Chondrocyte (in vitro differentiated cells): ENCODE measurements at regions not wholly inside any gene's neighbourhood (a gene's known extent, or its start where the extent isn't known, plus 50 kb on each side); places are given as distances from the start of the nearest gene placed in this dataset.
A peak's percentile ranks its signal among the peaks of the same experiment; 100 is the strongest.

Experiments
- DNase-seq: peaks from one replicate; pipeline ENCODE4 v3.0.0; 2021; ENCODE audit warnings: mixed read lengths, low spot score
- H3K27ac Mint-ChIP-seq: one replicate; pipeline ENCODE4 v1.8.0; 2021; ENCODE audit warnings: mild to moderate bottlenecking, moderate library complexity, mixed read lengths; ENCODE audit not compliant: unreplicated experiment
- H3K27me3 Mint-ChIP-seq: 2 replicates; pipeline ENCODE4 v1.8.0; 2021; ENCODE audit warnings: low read depth, mixed read lengths
- H3K36me3 Mint-ChIP-seq: 2 replicates; pipeline ENCODE4 v1.8.0; 2021; ENCODE audit warnings: low read depth, mixed read lengths
- H3K4me1 Mint-ChIP-seq: 2 replicates; pipeline ENCODE4 v1.8.0; 2021; ENCODE audit warnings: low read depth, mild to moderate bottlenecking, mixed read lengths
- H3K4me3 Mint-ChIP-seq: one replicate; pipeline ENCODE4 v1.8.0; 2021; ENCODE audit warnings: mild to moderate bottlenecking, moderate library complexity, mixed read lengths; ENCODE audit not compliant: unreplicated experiment
- H3K9me3 Mint-ChIP-seq: 2 replicates; pipeline ENCODE4 v1.8.0; 2021; ENCODE audit warnings: low read depth, mixed read lengths
- CTCF ChIP-seq: fragments of 200-600 bp; sonication (generic); IDR thresholded peaks from 2 replicates; pipeline ENCODE4 v1.5.0; 2021; ENCODE audit warnings: antibody characterized with exemption, mild to moderate bottlenecking, moderate library complexity

- no peak overlapping the region for H3K27ac Mint-ChIP-seq
- no peak overlapping the region for H3K4me3 Mint-ChIP-seq
- H3K36me3 Mint-ChIP-seq, result no peaks in the 10 kb centered on the region
- no peaks in the 10 kb centered on the region for H3K9me3 Mint-ChIP-seq
- DNase-seq, result no peak
- H3K27me3 Mint-ChIP-seq, result peaks cover 18% of the 10 kb centered on the region
- no peak for TF ChIP-seq CTCF
- H3K4me1 Mint-ChIP-seq, result no peaks in the 10 kb centered on the region
These were observed 149.0 kb upstream of the UNC5B start for GRCh38 chr10:71063401-71063800.

GRCh38 chr10:71064413-71065118 lies 147.8 kb upstream of the UNC5B start:
- no peak overlapping the region for H3K27ac Mint-ChIP-seq
- no peak for DNase-seq
- no peak overlapping the region for H3K4me3 Mint-ChIP-seq
- H3K4me1 Mint-ChIP-seq, result no peaks in the 10 kb centered on the region
- no peaks in the 10 kb centered on the region for H3K9me3 Mint-ChIP-seq
- H3K36me3 Mint-ChIP-seq, result no peaks in the 10 kb centered on the region
- peak; percentile 27 for TF ChIP-seq CTCF
- H3K27me3 Mint-ChIP-seq, result peaks cover 16% of the 10 kb centered on the region

- Mint-ChIP-seq H3K27ac (no peak overlapping the region), H3K4me1 (no peaks in the 10 kb centered on the region), H3K27me3 (peaks cover 16% of the 10 kb centered on the region), H3K4me3 (no peak overlapping the region), H3K9me3 (no peaks in the 10 kb centered on the region), H3K36me3 (no peaks in the 10 kb centered on the region)
- DNase-seq, result no peak
- no peak for TF ChIP-seq CTCF
These were observed 146.7 kb upstream of the UNC5B start for GRCh38 chr10:71065659-71066058.

- H3K27ac Mint-ChIP-seq, result no peak overlapping the region
- no peaks in the 10 kb centered on the region for H3K4me1 Mint-ChIP-seq
- no peak for TF ChIP-seq CTCF
- peaks cover 20% of the 10 kb centered on the region for H3K27me3 Mint-ChIP-seq
- no peak overlapping the region for H3K4me3 Mint-ChIP-seq
- no peak for DNase-seq
- no peaks in the 10 kb centered on the region for H3K9me3 Mint-ChIP-seq
- H3K36me3 Mint-ChIP-seq, result no peaks in the 10 kb centered on the region
These were observed 145.8 kb upstream of the UNC5B start for GRCh38 chr10:71066600-71066999.

- peaks cover 4% of the 10 kb centered on the region for H3K36me3 Mint-ChIP-seq
- H3K4me3 Mint-ChIP-seq, result no peak overlapping the region
- no peaks in the 10 kb centered on the region for H3K4me1 Mint-ChIP-seq
- H3K27me3 Mint-ChIP-seq, result peaks cover 25% of the 10 kb centered on the region
- no peak overlapping the region for H3K27ac Mint-ChIP-seq
- no peak for TF ChIP-seq CTCF
- no peak for DNase-seq
- H3K9me3 Mint-ChIP-seq, result no peaks in the 10 kb centered on the region
These were observed 145.2 kb upstream of the UNC5B start for GRCh38 chr10:71067098-71067740.
